DLD1 (cell line): ENCODE measurements at regions not wholly inside any gene's neighbourhood (a gene's known extent, or its start where the extent isn't known, plus 50 kb on each side); places are given as distances from the start of the nearest gene placed in this dataset.
"Not testable (repeated sequence)": the region's sequence is repeated elsewhere in the genome, so short reads cannot be mapped to it uniquely, and the experiment has no call there.

ENCODE experiments used
- in situ Hi-C: cut with HindIII; loops from 2 replicates; pipeline ENCODE4 v1.10.0; 2017; ENCODE audit warnings: low sequenced_read_pairs

GRCh38 chr1:163959622-163960021, 599.4 kb upstream of the PBX1 start:
- in situ Hi-C loops, result no loop called here

GRCh38 chr1:163970151-163970550, 588.8 kb upstream of the PBX1 start:
- in situ Hi-C loops, result no loop called here

- in situ Hi-C loops, result no loop called here
These were observed 588.3 kb upstream of the PBX1 start for GRCh38 chr1:163970699-163971098.

GRCh38 chr1:163973586-163973985, 585.4 kb upstream of the PBX1 start:
- in situ Hi-C loops, result no loop called here

- in situ Hi-C loops, result no loop called here
These were observed 584.9 kb upstream of the PBX1 start for GRCh38 chr1:163974120-163974519.

- in situ Hi-C loops, result no loop called here
These were observed 578.6 kb upstream of the PBX1 start for GRCh38 chr1:163980394-163980793.

GRCh38 chr1:163981500-163982030, 577.4 kb upstream of the PBX1 start:
- in situ Hi-C loops, result no loop called here

GRCh38 chr1:163983097-163983496, 575.9 kb upstream of the PBX1 start:
- in situ Hi-C loops, result no loop called here

- in situ Hi-C loops, result no loop called here
These were observed 573.3 kb upstream of the PBX1 start for GRCh38 chr1:163985700-163986099.

- in situ Hi-C loops, result no loop called here
These were observed 559.9 kb upstream of the PBX1 start for GRCh38 chr1:163999131-163999530.

- in situ Hi-C loops, result not testable (repeated sequence)
These were observed 552.8 kb upstream of the PBX1 start for GRCh38 chr1:164006186-164006585.

- in situ Hi-C loops, result no loop called here
These were observed 552.4 kb upstream of the PBX1 start for GRCh38 chr1:164006621-164007020.

GRCh38 chr1:164017239-164017638, 541.7 kb upstream of the PBX1 start:
- in situ Hi-C loops, result no loop called here

- in situ Hi-C loops, result no loop called here
These were observed 538.6 kb upstream of the PBX1 start for GRCh38 chr1:164020391-164020790.

GRCh38 chr1:164021813-164022212, 537.2 kb upstream of the PBX1 start:
- in situ Hi-C loops, result no loop called here

GRCh38 chr1:164033782-164034181, 525.2 kb upstream of the PBX1 start:
- in situ Hi-C loops, result no loop called here

- in situ Hi-C loops, result no loop called here
These were observed 518.2 kb upstream of the PBX1 start for GRCh38 chr1:164040754-164041153.

GRCh38 chr1:164051782-164052181, 507.2 kb upstream of the PBX1 start:
- in situ Hi-C loops, result no loop called here

GRCh38 chr1:164054331-164054730, 504.7 kb upstream of the PBX1 start:
- in situ Hi-C loops, result no loop called here

- in situ Hi-C loops, result no loop called here
These were observed 500.8 kb upstream of the PBX1 start for GRCh38 chr1:164058198-164058597.

GRCh38 chr1:164061528-164061927, 497.5 kb upstream of the PBX1 start:
- in situ Hi-C loops, result no loop called here

GRCh38 chr1:164064501-164064900, 494.5 kb upstream of the PBX1 start:
- in situ Hi-C loops, result no loop called here

GRCh38 chr1:164071288-164071687, 487.7 kb upstream of the PBX1 start:
- in situ Hi-C loops, result no loop called here

GRCh38 chr1:164086832-164087231, 472.2 kb upstream of the PBX1 start:
- in situ Hi-C loops, result no loop called here
